ENCODE measurements at regions not wholly inside any gene's neighbourhood (a gene's known extent, or its start where the extent isn't known, plus 50 kb on each side); places are given as distances from the start of the nearest gene placed in this dataset.

- TF ChIP-seq CTCF (IDR thresholded peaks at IDR 0.05), result no peak
- TF ChIP-seq POLR2A (IDR thresholded peaks at IDR 0.05), result no peak
- Histone ChIP-seq H3K36me3 (replicated peaks in 1 of 2) (no peaks in the 10 kb centered on the region), H3K27me3 (no peaks in the 10 kb centered on the region), H3K4me3 (no peak overlapping the region), H3K9me3 (replicated peaks in 1 of 3) (no peaks in the 10 kb centered on the region), H3K4me1 (replicated peaks in 1 of 2) (no peaks in the 10 kb centered on the region), H3K27ac (no peak overlapping the region)
- no peak for DNase-seq
- intact Hi-C loops (cut with DNase I), result no loop called here
- WGBS, 4 donors, result 83 to 95% (median 87%) methylated on average over 1 of the region's 1 CpG
Measured at GRCh38 chr15:37548116-37548515, 386.3 kb upstream of the TMCO5A start.

- no peak for DNase-seq
- Histone ChIP-seq H3K4me1 (replicated peaks in 1 of 2) (no peaks in the 10 kb centered on the region), H3K27ac (no peak overlapping the region), H3K4me3 (no peak overlapping the region), H3K27me3 (no peaks in the 10 kb centered on the region), H3K9me3 (replicated peaks in 1 of 3) (peaks cover 0 to 4% (median 0%) of the 10 kb centered on the region in 3 donors), H3K36me3 (replicated peaks in 1 of 2) (no peaks in the 10 kb centered on the region)
- 72 to 86% (median 79%) methylated on average over 13 to 17 of the region's 17 CpGs for WGBS, 4 donors
- intact Hi-C loops (cut with DNase I), result no loop called here
- no peak for TF ChIP-seq POLR2A (IDR thresholded peaks at IDR 0.05)
- TF ChIP-seq CTCF (IDR thresholded peaks at IDR 0.05), result no peak
Measured at GRCh38 chr15:37550360-37551024, 383.9 kb upstream of the TMCO5A start.

- no peaks in the 10 kb centered on the region for H3K36me3 ChIP-seq (replicated peaks in 1 of 2)
- H3K9me3 ChIP-seq (replicated peaks in 1 of 3), result no peaks in the 10 kb centered on the region
- no peak overlapping the region for H3K4me3 ChIP-seq
- H3K4me1 ChIP-seq (replicated peaks in 1 of 2), result no peaks in the 10 kb centered on the region
- no peak for TF ChIP-seq CTCF (IDR thresholded peaks at IDR 0.05)
- no peak for TF ChIP-seq POLR2A (IDR thresholded peaks at IDR 0.05)
- no peaks in the 10 kb centered on the region for H3K27me3 ChIP-seq
- H3K27ac ChIP-seq, result no peak overlapping the region
- intact Hi-C loops (cut with DNase I), result no loop called here
- WGBS, 4 donors, result 29 to 53% (median 32%) methylated on average over 2 of the region's 2 CpGs
- no peak for DNase-seq
Measured at GRCh38 chr15:37572401-37572800, 362.0 kb upstream of the TMCO5A start.

GRCh38 chr15:37574985-37575384 is 359.5 kb upstream of the TMCO5A start:
- Histone ChIP-seq H3K9me3 (replicated peaks in 1 of 3) (no peaks in the 10 kb centered on the region), H3K4me3 (no peak overlapping the region), H3K36me3 (replicated peaks in 1 of 2) (no peaks in the 10 kb centered on the region), H3K27me3 (no peaks in the 10 kb centered on the region), H3K27ac (no peak overlapping the region), H3K4me1 (replicated peaks in 1 of 2) (no peaks in the 10 kb centered on the region)
- DNase-seq, result no peak
- TF ChIP-seq CTCF (IDR thresholded peaks at IDR 0.05), result no peak
- no peak for TF ChIP-seq POLR2A (IDR thresholded peaks at IDR 0.05)
- intact Hi-C loops (cut with DNase I), result no loop called here
- WGBS, 4 donors, result 68 to 70% (median 68%) methylated on average over 3 of the region's 3 CpGs
